Upper lobe of left lung (tissue), 6 donors: ENCODE measurements at regions not wholly inside any gene's neighbourhood (a gene's known extent, or its start where the extent isn't known, plus 50 kb on each side); places are given as distances from the start of the nearest gene placed in this dataset.
"Not testable (repeated sequence)": the region's sequence is repeated elsewhere in the genome, so short reads cannot be mapped to it uniquely, and the experiment has no call there.

Experiments used
- ATAC-seq, 2 donors: fragments of 200-7000 bp; cut with Tn5 transposase; one replicate each; pipeline ENCODE4 v1.9.1; 2022; ENCODE audit warnings: mild to moderate bottlenecking in 2 of 2, moderate library complexity in 2 of 2; ENCODE audit not compliant: low FRiP score in 2 of 2
- DNase-seq, 2 donors: peaks; one replicate each; pipeline ENCODE4 v3.0.0-alpha.2; 2019 to 2020
- H3K27ac ChIP-seq, 4 donors: fragments of 200-600 bp; sonication (generic); one replicate each; pipeline ENCODE4 v1.5.1; 2016 to 2019
- H3K27me3 ChIP-seq, 4 donors: fragments of 200-600 bp; sonication (generic); one replicate each; pipeline ENCODE4 v1.5.1; 2017 to 2019
- H3K36me3 ChIP-seq, 4 donors: fragments of 200-600 bp; sonication (generic); one replicate each; pipeline ENCODE4 v1.5.1; 2016 to 2019
- H3K4me1 ChIP-seq, 4 donors: fragments of 200-600 bp; sonication (generic); one replicate each; pipeline ENCODE4 v1.5.1; 2018 to 2019
- H3K4me3 ChIP-seq, 4 donors: fragments of 200-600 bp; sonication (generic); one replicate each; pipeline ENCODE4 v1.5.1; 2017 to 2019; ENCODE audit warnings: mild to moderate bottlenecking in 2 of 4, moderate library complexity in 1 of 4
- H3K9me3 ChIP-seq, 4 donors: fragments of 200-600 bp; sonication (generic); one replicate each; pipeline ENCODE4 v1.5.1; 2018 to 2019
- CTCF ChIP-seq, 6 experiments: fragments of 450-650 bp in 4 of 6; fragments of 200-600 bp in 2 of 6; sonication (generic) in 2 of 6; IDR thresholded peaks; one replicate each; pipeline ENCODE4 v1.5.1; 2016 to 2019; ENCODE audit warnings: antibody characterized with exemption in 6 of 6
- EP300 ChIP-seq, 4 donors: sonication (generic); formaldehyde crosslinking; IDR thresholded peaks; one replicate each; pipeline ENCODE4 v1.5.1; 2017; ENCODE audit warnings: antibody characterized with exemption in 4 of 4, control low read depth in 2 of 4
- POLR2A ChIP-seq, 4 donors: fragments of 450-650 bp; IDR thresholded peaks; one replicate each; pipeline ENCODE4 v1.5.1; 2016 to 2017; ENCODE audit warnings: antibody characterized with exemption in 4 of 4, mild to moderate bottlenecking in 2 of 4
- POLR2AphosphoS5 ChIP-seq, 2 donors: sonication (generic); formaldehyde crosslinking; IDR thresholded peaks; one replicate each; pipeline ENCODE4 v1.5.1; 2017; ENCODE audit warnings: antibody characterized with exemption in 2 of 2
- WGBS, 2 donors: methylation state at CpG; one replicate each; pipeline ENCODE4 v1.1.5; 2017 to 2018; 5-methylcytosine and 5-hydroxymethylcytosine counted together
- donor health status: DM: no; HTN: no; CAD: no; lungs with moderate emphysema.
- donor health status: DM: no; HTN: yes; CAD: no; lungs with severe emphysema.

GRCh38 chr5:25544652-25545249 lies 900.0 kb upstream of the CDH10 start:
- Histone ChIP-seq H3K27ac (no peak overlapping the region), H3K4me1 (no peaks in the 10 kb centered on the region), H3K4me3 (no peak overlapping the region), H3K36me3 (no peaks in the 10 kb centered on the region), H3K27me3 (no peaks in the 10 kb centered on the region), H3K9me3 (no peaks in the 10 kb centered on the region)
- DNase-seq, result peak in 1 of 2 donors; percentile 23
- whole genome bisulfite sequencing, 2 donors, result 23 to 33% methylated on average over 6 of the region's 6 CpGs
- peak in 1 of 2 donors; percentile 46 for ATAC-seq
- no peak for TF ChIP-seq POLR2AphosphoS5 (IDR thresholded peaks at IDR 0.05)
- TF ChIP-seq CTCF (IDR thresholded peaks at IDR 0.05), result peak in 2 of 6 experiments; percentile 20 to 26

- DNase-seq, result no peak
- TF ChIP-seq POLR2AphosphoS5 (IDR thresholded peaks at IDR 0.05), result no peak
- TF ChIP-seq CTCF (IDR thresholded peaks at IDR 0.05), result no peak
- no peak for TF ChIP-seq EP300 (IDR thresholded peaks at IDR 0.05)
- no peak for TF ChIP-seq POLR2A (IDR thresholded peaks at IDR 0.05)
- no peak for ATAC-seq
- Histone ChIP-seq H3K36me3 (no peaks in the 10 kb centered on the region), H3K4me3 (no peak overlapping the region), H3K4me1 (no peaks in the 10 kb centered on the region), H3K9me3 (no peaks in the 10 kb centered on the region), H3K27ac (no peak overlapping the region), H3K27me3 (no peaks in the 10 kb centered on the region)
- WGBS, 2 donors, result 84 to 85% methylated on average over 2 of the region's 2 CpGs
These were observed 895.9 kb upstream of the CDH10 start for GRCh38 chr5:25540628-25541027.

GRCh38 chr5:25539536-25539935 lies 894.8 kb upstream of the CDH10 start:
- Histone ChIP-seq H3K4me1 (no peaks in the 10 kb centered on the region), H3K27ac (no peak overlapping the region), H3K9me3 (no peaks in the 10 kb centered on the region), H3K27me3 (no peaks in the 10 kb centered on the region), H3K4me3 (no peak overlapping the region), H3K36me3 (no peaks in the 10 kb centered on the region)
- ATAC-seq, result no peak
- TF ChIP-seq EP300 (IDR thresholded peaks at IDR 0.05) (no peak), POLR2AphosphoS5 (IDR thresholded peaks at IDR 0.05) (no peak), POLR2A (IDR thresholded peaks at IDR 0.05) (no peak), CTCF (IDR thresholded peaks at IDR 0.05) (no peak)
- WGBS, 2 donors, result 63 to 68% methylated on average over 2 of the region's 2 CpGs
- DNase-seq, result no peak

- H3K27me3 ChIP-seq, H3K4me1 ChIP-seq, H3K27ac ChIP-seq, DNase-seq, H3K4me3 ChIP-seq, ATAC-seq, H3K9me3 ChIP-seq, H3K36me3 ChIP-seq: not testable (repeated sequence)
- WGBS, 2 donors, result 75 to 76% methylated on average over 6 of the region's 6 CpGs
These were observed 891.7 kb upstream of the CDH10 start for GRCh38 chr5:25536461-25536860.

GRCh38 chr5:25516141-25516540 lies 871.4 kb upstream of the CDH10 start:
- H3K36me3 ChIP-seq, result no peaks in the 10 kb centered on the region
- H3K4me1 ChIP-seq, result no peaks in the 10 kb centered on the region
- no peaks in the 10 kb centered on the region for H3K27me3 ChIP-seq
- ATAC-seq (no peak), DNase-seq (no peak)
- TF ChIP-seq POLR2A (IDR thresholded peaks at IDR 0.05) (no peak), POLR2AphosphoS5 (IDR thresholded peaks at IDR 0.05) (no peak), CTCF (IDR thresholded peaks at IDR 0.05) (no peak), EP300 (IDR thresholded peaks at IDR 0.05) (no peak)
- H3K9me3 ChIP-seq, result peaks cover 0 to 5% (median 0%) of the 10 kb centered on the region in 4 donors
- WGBS, 2 donors, result 71 to 83% methylated on average over 2 of the region's 2 CpGs
- no peak overlapping the region for H3K4me3 ChIP-seq
- no peak overlapping the region for H3K27ac ChIP-seq
